GM10248 (cell line): ENCODE measurements at regions not wholly inside any gene's neighbourhood (a gene's known extent, or its start where the extent isn't known, plus 50 kb on each side); places are given as distances from the start of the nearest gene placed in this dataset.
"Not testable (repeated sequence)": the region's sequence is repeated elsewhere in the genome, so short reads cannot be mapped to it uniquely, and the experiment has no call there.

Source experiments
- CTCF ChIA-PET: fragments of 300-600 bp; sonication (Branson Sonifier 250); formaldehyde crosslinking; extraction: SDS; loops from one replicate; lab custom pipeline; 2021; ENCODE audit warnings: antibody characterized with exemption; lab: Yijun Ruan, JAX
- POLR2A ChIA-PET: fragments of 350-650 bp; sonication (Branson Sonifier 250); formaldehyde crosslinking; extraction: SDS; loops from one replicate; lab custom pipeline; 2020; ENCODE audit warnings: antibody characterized with exemption; lab: Yijun Ruan, JAX
- DNase-seq: peaks from one replicate; pipeline ENCODE4 v3.0.0; 2012; ENCODE audit errors: extremely low spot score
- TF ChIP-seq, protein P1 (sequence below): IDR thresholded peaks from 2 replicates; pipeline ENCODE4 v1.5.1; 2012; ENCODE audit warnings: mild to moderate bottlenecking, low read depth; ENCODE audit errors: extremely low read depth, missing control alignments, control extremely low read depth

DNA sequence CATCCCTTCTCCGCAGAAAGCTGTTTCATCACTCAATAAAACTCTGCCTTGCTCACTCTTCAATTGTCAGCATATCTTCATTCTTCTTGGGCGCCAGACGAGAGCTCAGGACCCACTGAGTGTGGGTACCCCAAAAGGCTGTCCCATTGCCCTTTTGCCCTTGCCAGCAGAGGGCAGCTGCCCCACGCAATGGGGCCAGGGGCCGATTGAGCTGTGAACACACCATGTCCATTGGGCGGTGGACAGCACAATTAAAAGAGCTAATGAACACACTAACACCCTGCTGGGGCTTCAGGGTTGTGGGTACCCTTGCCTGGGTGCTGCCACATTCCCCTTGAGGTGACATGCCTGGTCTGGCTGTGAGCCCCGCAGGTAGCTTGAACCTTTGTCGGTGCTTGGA lies 487.2 kb upstream of the NUDT12 start:
- ChIA-PET CTCF (no interaction called here), POLR2A (no interaction called here)
- TF ChIP-seq, protein P1, sequence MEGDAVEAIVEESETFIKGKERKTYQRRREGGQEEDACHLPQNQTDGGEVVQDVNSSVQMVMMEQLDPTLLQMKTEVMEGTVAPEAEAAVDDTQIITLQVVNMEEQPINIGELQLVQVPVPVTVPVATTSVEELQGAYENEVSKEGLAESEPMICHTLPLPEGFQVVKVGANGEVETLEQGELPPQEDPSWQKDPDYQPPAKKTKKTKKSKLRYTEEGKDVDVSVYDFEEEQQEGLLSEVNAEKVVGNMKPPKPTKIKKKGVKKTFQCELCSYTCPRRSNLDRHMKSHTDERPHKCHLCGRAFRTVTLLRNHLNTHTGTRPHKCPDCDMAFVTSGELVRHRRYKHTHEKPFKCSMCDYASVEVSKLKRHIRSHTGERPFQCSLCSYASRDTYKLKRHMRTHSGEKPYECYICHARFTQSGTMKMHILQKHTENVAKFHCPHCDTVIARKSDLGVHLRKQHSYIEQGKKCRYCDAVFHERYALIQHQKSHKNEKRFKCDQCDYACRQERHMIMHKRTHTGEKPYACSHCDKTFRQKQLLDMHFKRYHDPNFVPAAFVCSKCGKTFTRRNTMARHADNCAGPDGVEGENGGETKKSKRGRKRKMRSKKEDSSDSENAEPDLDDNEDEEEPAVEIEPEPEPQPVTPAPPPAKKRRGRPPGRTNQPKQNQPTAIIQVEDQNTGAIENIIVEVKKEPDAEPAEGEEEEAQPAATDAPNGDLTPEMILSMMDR, result no peak
- DNase-seq, result no peak

DNA sequence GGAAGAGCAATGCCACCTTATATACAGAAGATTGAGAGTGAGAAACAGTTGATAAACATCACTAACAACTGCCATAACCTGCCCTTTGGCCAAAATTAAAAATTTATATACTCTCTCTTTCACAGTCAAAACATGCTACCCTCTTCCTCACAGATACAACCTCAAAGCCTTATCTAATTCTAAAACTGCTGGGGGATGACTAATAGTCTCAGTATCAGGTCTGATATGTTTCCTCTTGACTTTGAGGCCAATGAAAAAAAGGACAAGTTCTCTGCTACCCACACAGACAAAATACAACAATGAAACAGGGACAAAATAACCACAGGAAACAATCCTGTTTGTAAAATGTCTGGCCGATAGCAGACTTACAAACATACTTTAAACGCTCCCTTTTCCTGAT lies 485.6 kb upstream of the NUDT12 start:
- CTCF ChIA-PET, result no interaction called here
- no peak for DNase-seq
- TF ChIP-seq, protein P1, result no peak

DNA sequence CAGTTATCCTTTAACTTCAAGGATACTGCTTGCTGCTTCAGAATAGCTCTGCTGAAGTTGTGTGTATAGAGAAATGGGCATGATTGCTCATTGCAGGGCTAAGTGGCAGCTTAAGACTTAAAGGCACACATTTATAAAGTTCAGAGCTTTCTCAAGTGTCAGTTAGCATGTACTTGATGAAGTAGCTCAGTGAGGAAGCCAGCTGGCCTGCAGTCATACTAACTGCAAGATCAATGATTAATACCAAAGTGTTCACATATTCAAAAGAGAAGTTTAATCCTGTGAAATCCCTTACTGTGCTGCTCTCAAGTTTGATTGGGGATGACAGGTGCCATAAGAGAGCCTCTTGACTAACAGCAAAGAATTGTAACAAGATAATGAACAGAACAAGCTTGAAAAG lies 483.4 kb upstream of the NUDT12 start:
- ChIA-PET CTCF (interaction anchor here (0.9 kb wide), 1 partner anchor 70 kb away, joined by 3 read pairs; no protein-coding TSS in a partner anchor), POLR2A (no interaction called here)
- DNase-seq, result no peak
- TF ChIP-seq, protein P1, result no peak

More for the DNA sequence above, 485.6 kb upstream of the NUDT12 start:
- POLR2A ChIA-PET, result no interaction called here

DNA sequence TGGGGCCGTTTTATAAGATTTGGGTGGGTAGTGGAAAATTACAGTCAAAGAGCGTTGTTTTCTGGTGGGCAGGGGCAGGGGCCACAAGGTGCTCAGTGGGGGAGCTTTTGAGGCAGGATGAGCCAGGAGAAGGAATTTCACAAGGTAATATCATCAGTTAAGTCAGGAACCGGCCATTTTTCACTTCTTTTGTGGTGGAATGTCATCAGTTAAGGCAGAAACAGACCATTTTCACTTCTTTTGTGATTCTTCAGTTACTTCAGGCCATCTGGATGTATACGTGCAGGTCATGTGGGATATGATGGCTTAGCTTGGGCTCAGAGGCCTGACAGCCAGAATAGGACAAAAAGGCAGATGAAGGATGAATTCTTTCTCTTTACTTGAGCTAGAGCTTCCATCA lies 477.3 kb upstream of the NUDT12 start:
- POLR2A ChIA-PET, CTCF ChIA-PET: not testable (repeated sequence)

DNA sequence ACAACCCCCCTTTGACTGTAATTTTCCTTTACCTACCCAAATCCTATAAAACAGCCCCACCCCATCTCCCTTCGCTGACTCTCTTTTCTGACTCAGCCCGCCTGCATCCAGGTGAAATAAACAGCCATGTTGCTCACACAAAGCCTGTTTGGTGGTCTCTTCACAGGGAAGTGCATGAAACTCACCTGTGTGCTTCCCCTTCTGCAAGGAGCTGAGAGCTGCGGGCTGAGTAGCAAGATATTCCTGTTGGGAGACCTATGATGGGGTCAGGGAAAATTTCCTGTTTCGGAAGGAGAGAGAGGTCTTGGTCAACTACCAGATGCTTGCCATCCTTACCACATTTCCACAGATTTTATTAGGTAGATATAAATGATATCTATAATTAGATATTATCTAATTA lies 474.5 kb upstream of the NUDT12 start:
- DNase-seq, POLR2A ChIA-PET, CTCF ChIA-PET: not testable (repeated sequence)

More for the DNA sequence above, 477.3 kb upstream of the NUDT12 start:
- not testable (repeated sequence) for DNase-seq

DNA sequence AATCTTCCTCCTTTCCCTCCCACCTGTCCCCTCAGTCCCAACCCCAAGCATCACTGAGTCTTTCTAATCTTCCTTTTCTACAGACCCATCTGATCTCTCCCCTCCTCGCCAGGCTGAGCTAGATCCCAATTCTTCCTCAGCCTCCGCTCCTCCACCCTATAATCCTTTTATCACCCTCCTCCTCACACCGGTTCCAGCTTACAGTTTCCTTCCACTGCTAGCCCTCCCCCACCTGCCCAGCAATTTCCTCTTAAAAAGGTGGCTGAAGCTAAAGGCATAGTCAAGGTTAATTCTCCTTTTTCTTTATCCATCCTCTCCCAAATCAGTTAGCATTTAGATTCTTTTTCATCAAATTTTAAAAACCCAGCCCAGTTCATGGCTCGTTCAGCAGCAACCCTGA lies 470.6 kb upstream of the NUDT12 start:
- POLR2A ChIA-PET, DNase-seq, CTCF ChIA-PET: not testable (repeated sequence)

DNA sequence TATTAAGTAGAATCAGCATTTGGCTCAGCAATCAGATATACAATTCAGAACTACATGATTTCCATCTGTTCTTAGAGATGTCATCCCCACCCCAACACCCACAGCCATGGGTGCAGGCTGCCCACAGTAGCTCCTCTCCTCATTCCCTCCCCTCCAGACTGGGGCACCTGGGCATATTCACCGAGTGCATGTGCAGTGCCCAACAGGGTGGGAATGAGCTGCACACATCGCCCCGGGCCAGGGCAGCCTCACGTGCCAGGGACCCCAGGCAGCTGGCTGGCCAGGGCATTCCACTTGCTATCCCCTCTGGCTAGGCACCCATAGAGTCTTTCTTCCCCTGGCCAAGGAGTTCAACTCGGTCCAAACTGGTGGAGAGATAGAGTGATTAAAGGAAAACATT lies 461.9 kb upstream of the NUDT12 start:
- no peak for DNase-seq
- CTCF ChIA-PET, result interaction anchor here (1.4 kb wide), 1 partner anchor 29 kb away, joined by 3 read pairs; no protein-coding TSS in a partner anchor
- TF ChIP-seq, protein P1, result no peak
- POLR2A ChIA-PET, result no interaction called here

DNA sequence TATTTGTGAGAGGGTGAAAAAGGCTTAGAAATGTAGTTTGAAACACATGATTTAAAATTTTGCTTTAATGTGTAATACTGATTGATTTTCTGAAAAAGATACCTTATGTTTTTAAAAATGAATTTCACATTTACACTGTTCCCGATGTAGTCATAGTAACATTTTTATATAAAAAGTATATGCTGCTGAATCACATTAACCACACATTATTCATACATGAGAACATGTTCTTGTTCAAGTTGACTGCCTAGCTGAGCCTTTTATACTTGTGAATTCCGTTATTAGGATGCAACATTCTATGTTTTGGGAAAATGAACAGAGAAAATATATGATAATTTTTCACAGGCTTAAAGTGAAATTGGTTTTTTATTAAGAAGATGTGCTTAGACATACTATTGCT lies 461.1 kb upstream of the NUDT12 start:
- ChIA-PET CTCF (no interaction called here), POLR2A (no interaction called here)
- TF ChIP-seq, protein P1, result no peak
- DNase-seq, result no peak
